HEK293 (cell line): ENCODE measurements at regions not wholly inside any gene's neighbourhood (a gene's known extent, or its start where the extent isn't known, plus 50 kb on each side); places are given as distances from the start of the nearest gene placed in this dataset.

Experiments used
- CTCF ChIA-PET: fragments of 350-600 bp; formaldehyde crosslinking; extraction: SDS; loops from one replicate; lab custom pipeline; 2021; ENCODE audit warnings: antibody characterized with exemption; lab: Yijun Ruan, JAX
- POLR2A ChIA-PET: fragments of 300-600 bp; formaldehyde crosslinking; extraction: SDS; loops from one replicate; lab custom pipeline; 2020; ENCODE audit warnings: antibody characterized with exemption, inconsistent platforms; lab: Yijun Ruan, JAX
- H3K27ac ChIP-seq: fragments of 200-500 bp; sonication (Bioruptor generic); 2 replicates; pipeline ENCODE4 v1.5.1; 2014; ENCODE audit warnings: low read depth, low read length, control low read depth, inconsistent platforms; ENCODE audit errors: extremely low read depth
- H3K36me3 ChIP-seq, 2 experiments: fragments of 200-500 bp in 1 of 2; sonication (Bioruptor generic) in 1 of 2; 1 replicate in 1 of 2; 2 replicates in 1 of 2; pipeline ENCODE4 v1.5.1; 2014 to 2017; ENCODE audit warnings: inconsistent platforms in 2 of 2, low read length in 2 of 2; ENCODE audit not compliant: control insufficient read depth in 2 of 2, insufficient read depth in 1 of 2
- H3K4me1 ChIP-seq: fragments of 200-500 bp; sonication (Bioruptor generic); 2 replicates; pipeline ENCODE4 v1.5.1; 2014; ENCODE audit warnings: mild to moderate bottlenecking, low read length, inconsistent platforms; ENCODE audit not compliant: control insufficient read depth, insufficient read depth
- H3K4me3 ChIP-seq: 2 replicates; pipeline ENCODE4 v1.5.1; 2011; ENCODE audit warnings: low read depth, mild to moderate bottlenecking, control low read depth, low read length, moderate library complexity
- H3K9me3 ChIP-seq: fragments of 200-500 bp; sonication (Bioruptor generic); 2 replicates; pipeline ENCODE4 v1.5.1; 2014; ENCODE audit warnings: low read depth, low read length, inconsistent platforms; ENCODE audit not compliant: control insufficient read depth, insufficient read depth
- ATF2 ChIP-seq: fragments of 450-650 bp; formaldehyde crosslinking; IDR thresholded peaks from 2 replicates; pipeline ENCODE4 v1.5.1; 2016; ENCODE audit warnings: missing biosample characterization, missing genetic modification characterization, low read depth
- ELK4 ChIP-seq: IDR thresholded peaks from 2 replicates; pipeline ENCODE4 v1.6.1; 2011; ENCODE audit warnings: mild to moderate bottlenecking, low read depth, low read length, borderline replicate concordance
- PRDM10 ChIP-seq: fragments of 450-650 bp; formaldehyde crosslinking; IDR thresholded peaks from 2 replicates; pipeline ENCODE4 v1.5.1; 2016; ENCODE audit warnings: missing biosample characterization, missing genetic modification characterization
- REST ChIP-seq: fragments of 450-650 bp; formaldehyde crosslinking; IDR thresholded peaks from 2 replicates; pipeline ENCODE4 v1.5.1; 2016; ENCODE audit warnings: missing biosample characterization, missing genetic modification characterization
- ZNF10 ChIP-seq: fragments of 450-650 bp; formaldehyde crosslinking; IDR thresholded peaks from 2 replicates; pipeline ENCODE4 v1.5.1; 2017; ENCODE audit warnings: missing biosample characterization, missing genetic modification characterization
- ZNF146 ChIP-seq: fragments of 450-650 bp; formaldehyde crosslinking; IDR thresholded peaks from 2 replicates; pipeline ENCODE4 v1.5.1; 2016; ENCODE audit warnings: missing biosample characterization, missing genetic modification characterization
- ZNF184 ChIP-seq: fragments of 450-650 bp; IDR thresholded peaks from 2 replicates; pipeline ENCODE4 v1.5.1; 2018; ENCODE audit warnings: missing biosample characterization, mild to moderate bottlenecking, missing genetic modification characterization
- ZNF19 ChIP-seq: fragments of 450-650 bp; formaldehyde crosslinking; IDR thresholded peaks from 2 replicates; pipeline ENCODE4; 2016; ENCODE audit warnings: missing biosample characterization, missing genetic modification characterization, low read depth
- ZNF366 ChIP-seq: fragments of 450-650 bp; formaldehyde crosslinking; conservative IDR thresholded peaks from 2 replicates; pipeline ENCODE4 v1.5.1; 2016; ENCODE audit warnings: missing biosample characterization, missing genetic modification characterization
- ZNF398 ChIP-seq: fragments of 450-650 bp; formaldehyde crosslinking; IDR thresholded peaks from 2 replicates; pipeline ENCODE4 v1.5.1; 2017; ENCODE audit warnings: missing biosample characterization, missing genetic modification characterization
- ZNF404 ChIP-seq: fragments of 450-650 bp; formaldehyde crosslinking; IDR thresholded peaks from 2 replicates; pipeline ENCODE4 v1.5.1; 2017; ENCODE audit warnings: missing biosample characterization, missing genetic modification characterization
- ZNF488 ChIP-seq: fragments of 450-650 bp; formaldehyde crosslinking; IDR thresholded peaks from 2 replicates; pipeline ENCODE4 v1.5.1; 2016; ENCODE audit warnings: missing biosample characterization, missing genetic modification characterization
- ZNF530 ChIP-seq: fragments of 450-650 bp; formaldehyde crosslinking; IDR thresholded peaks from 2 replicates; pipeline ENCODE4 v1.5.1; 2016; ENCODE audit warnings: low read depth, missing biosample characterization, missing genetic modification characterization
- ZNF548 ChIP-seq: fragments of 450-650 bp; formaldehyde crosslinking; IDR thresholded peaks from 2 replicates; pipeline ENCODE4 v1.5.1; 2016; ENCODE audit warnings: missing biosample characterization, missing genetic modification characterization
- ZNF558 ChIP-seq: fragments of 450-650 bp; formaldehyde crosslinking; IDR thresholded peaks from 2 replicates; pipeline ENCODE4 v1.5.1; 2016; ENCODE audit warnings: missing biosample characterization, missing genetic modification characterization
- ZNF580 ChIP-seq: fragments of 450-650 bp; formaldehyde crosslinking; IDR thresholded peaks from 2 replicates; pipeline ENCODE4 v1.5.1; 2016; ENCODE audit warnings: missing biosample characterization, missing genetic modification characterization
- ZNF747 ChIP-seq: fragments of 450-650 bp; formaldehyde crosslinking; IDR thresholded peaks from 2 replicates; pipeline ENCODE4 v1.5.1; 2016; ENCODE audit warnings: missing biosample characterization, missing genetic modification characterization
- ZSCAN4 ChIP-seq: fragments of 450-650 bp; formaldehyde crosslinking; IDR thresholded peaks from 2 replicates; pipeline ENCODE4 v1.5.1; 2017; ENCODE audit warnings: missing biosample characterization, missing genetic modification characterization

GRCh38 chr20:21577551-21577950, 63.7 kb upstream of the NKX2-2 start (continued):
- TF ChIP-seq ZNF398, result no peak
- no peak for TF ChIP-seq ZSCAN4 (tag by site-specific recombination)
- TF ChIP-seq ZNF530 (tag by site-specific recombination), result no peak
- no peak for TF ChIP-seq ZNF19 (tag by site-specific recombination)
- TF ChIP-seq ZNF747 (tag by site-specific recombination), result no peak
- TF ChIP-seq, all 188 proteins: peak for 0

- POLR2A ChIA-PET, result no interaction called here
- no peak overlapping the region for H3K4me3 ChIP-seq
Measured at GRCh38 chr20:21575981-21576740, 62.3 kb upstream of the NKX2-2 start.

GRCh38 chr20:21575167-21575566, 61.3 kb upstream of the NKX2-2 start:
- Histone ChIP-seq H3K36me3 (no peaks in the 10 kb centered on the region), H3K9me3 (no peaks in the 10 kb centered on the region), H3K4me1 (no peaks in the 10 kb centered on the region), H3K27ac (no peak overlapping the region), H3K4me3 (no peak overlapping the region)
- CTCF ChIA-PET, result interaction anchor here (0.6 to 2.3 kb wide), 7 partner anchors 13 to 738 kb away, joined by 3 to 12 read pairs (median 4); no protein-coding TSS in a partner anchor
- POLR2A ChIA-PET, result no interaction called here
- no peak for TF ChIP-seq ATF2 (tag by site-specific recombination)
- TF ChIP-seq REST (tag by site-specific recombination), result no peak
- no peak for TF ChIP-seq ZNF146 (tag by site-specific recombination)
- no peak for TF ChIP-seq ELK4
- no peak for TF ChIP-seq ZNF488 (tag by site-specific recombination)
- no peak for TF ChIP-seq ZNF580 (tag by site-specific recombination)
- no peak for TF ChIP-seq ZNF184
- no peak for TF ChIP-seq ZNF558 (tag by site-specific recombination)
- no peak for TF ChIP-seq ZNF548
- TF ChIP-seq PRDM10 (tag by site-specific recombination), result no peak
- TF ChIP-seq ZNF404 (tag by site-specific recombination), result no peak

More at GRCh38 chr20:21575981-21576740, 62.3 kb upstream of the NKX2-2 start:
- H3K36me3 ChIP-seq, result no peaks in the 10 kb centered on the region
- CTCF ChIA-PET, result interaction anchor here (0.6 to 2.3 kb wide), 4 partner anchors 26 to 340 kb away, joined by 3 to 12 read pairs (median 9); no protein-coding TSS in a partner anchor
- no peak overlapping the region for H3K27ac ChIP-seq
- peak; percentile 80 for TF ChIP-seq ZNF366 (tag by site-specific recombination)
- no peak for TF ChIP-seq ZNF10 (tag by site-specific recombination)
- no peaks in the 10 kb centered on the region for H3K9me3 ChIP-seq
- H3K4me1 ChIP-seq, result no peaks in the 10 kb centered on the region
